ENCODE measurements at regions not wholly inside any gene's neighbourhood (a gene's known extent, or its start where the extent isn't known, plus 50 kb on each side); places are given as distances from the start of the nearest gene placed in this dataset.

DNA sequence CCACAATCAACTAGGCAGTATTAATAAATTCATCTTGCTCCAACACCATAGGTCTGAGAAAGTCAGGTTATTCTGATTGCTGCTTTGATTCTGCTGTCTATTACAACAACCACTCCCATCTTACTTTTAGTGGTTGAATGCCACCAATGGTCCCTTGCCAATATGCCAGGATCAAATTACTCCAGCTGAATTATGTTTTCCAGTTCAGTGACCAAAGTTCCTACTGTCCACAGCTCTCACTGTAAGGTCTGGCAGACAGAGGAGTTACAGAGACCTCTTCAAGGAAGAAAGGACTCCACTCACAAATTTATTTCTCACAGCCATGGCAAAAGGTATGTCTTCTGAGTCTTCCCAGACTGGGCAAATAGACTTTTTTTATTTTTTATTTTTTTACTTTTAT, 557.0 kb downstream of the HAO1 start:
- Histone ChIP-seq H3K79me2 (ENCODE audit: control insufficient read depth, insufficient read depth, low read length) (no peaks in the 10 kb centered on the region), H2AFZ (ENCODE audit: control insufficient read depth, low read length) (no peak overlapping the region), H3K9ac (ENCODE audit: control insufficient read depth, extremely low read depth, insufficient read depth, low read length) (no peak overlapping the region), H3K36me3 (ENCODE audit: control insufficient read depth in 2 of 2, extremely low read depth in 1 of 2, insufficient read depth in 2 of 2, low read length in 2 of 2) (no peaks in the 10 kb centered on the region), H4K20me1 (ENCODE audit: control insufficient read depth, extremely low read depth, insufficient read depth, low read length) (no peaks in the 10 kb centered on the region), H3K27me3 (ENCODE audit: control insufficient read depth, extremely low read depth, insufficient read depth, low read length) (no peaks in the 10 kb centered on the region), H3K9me3 (ENCODE audit: control insufficient read depth, low read depth, low read length) (no peaks in the 10 kb centered on the region), H3K4me2 (ENCODE audit: control insufficient read depth, extremely low read depth, insufficient read depth, low read depth, low read length) (no peak overlapping the region), H3K4me3 (ENCODE audit: control insufficient read depth in 2 of 3, extremely low read depth in 1 of 3, insufficient read depth in 2 of 3, low read depth in 1 of 3, low read length in 3 of 3) (no peak overlapping the region), H3K9me1 (ENCODE audit: control insufficient read depth, extremely low read depth, insufficient read depth, low read length) (no peaks in the 10 kb centered on the region), H3K27ac (ENCODE audit: control insufficient read depth, insufficient read depth, low read length) (no peak overlapping the region), H3K4me1 (ENCODE audit: control insufficient read depth, extremely low read depth, insufficient read depth, low read length) (peaks cover 4% of the 10 kb centered on the region)
- dilution Hi-C loops (cut with MboI; ENCODE audit: extremely low pct_ligation_motif_present, low sequenced_read_pairs) = no loop called here
- FAIRE-seq (no peak), DNase-seq (ENCODE audit: low read depth, low spot score) (no peak)
- TF ChIP-seq, protein P1, sequence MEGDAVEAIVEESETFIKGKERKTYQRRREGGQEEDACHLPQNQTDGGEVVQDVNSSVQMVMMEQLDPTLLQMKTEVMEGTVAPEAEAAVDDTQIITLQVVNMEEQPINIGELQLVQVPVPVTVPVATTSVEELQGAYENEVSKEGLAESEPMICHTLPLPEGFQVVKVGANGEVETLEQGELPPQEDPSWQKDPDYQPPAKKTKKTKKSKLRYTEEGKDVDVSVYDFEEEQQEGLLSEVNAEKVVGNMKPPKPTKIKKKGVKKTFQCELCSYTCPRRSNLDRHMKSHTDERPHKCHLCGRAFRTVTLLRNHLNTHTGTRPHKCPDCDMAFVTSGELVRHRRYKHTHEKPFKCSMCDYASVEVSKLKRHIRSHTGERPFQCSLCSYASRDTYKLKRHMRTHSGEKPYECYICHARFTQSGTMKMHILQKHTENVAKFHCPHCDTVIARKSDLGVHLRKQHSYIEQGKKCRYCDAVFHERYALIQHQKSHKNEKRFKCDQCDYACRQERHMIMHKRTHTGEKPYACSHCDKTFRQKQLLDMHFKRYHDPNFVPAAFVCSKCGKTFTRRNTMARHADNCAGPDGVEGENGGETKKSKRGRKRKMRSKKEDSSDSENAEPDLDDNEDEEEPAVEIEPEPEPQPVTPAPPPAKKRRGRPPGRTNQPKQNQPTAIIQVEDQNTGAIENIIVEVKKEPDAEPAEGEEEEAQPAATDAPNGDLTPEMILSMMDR (optimal IDR thresholded peaks at IDR 0.05 in 1 of 3, IDR thresholded peaks at IDR 0.05 in 1 of 3, conservative IDR thresholded peaks at IDR 0.05 in 1 of 3; ENCODE audit: extremely low read depth in 1 of 3, insufficient read depth in 2 of 3, low read length in 3 of 3) = no peak
- TF ChIP-seq EZH2 (IDR thresholded peaks at IDR 0.05; ENCODE audit: low read length) = no peak

DNA sequence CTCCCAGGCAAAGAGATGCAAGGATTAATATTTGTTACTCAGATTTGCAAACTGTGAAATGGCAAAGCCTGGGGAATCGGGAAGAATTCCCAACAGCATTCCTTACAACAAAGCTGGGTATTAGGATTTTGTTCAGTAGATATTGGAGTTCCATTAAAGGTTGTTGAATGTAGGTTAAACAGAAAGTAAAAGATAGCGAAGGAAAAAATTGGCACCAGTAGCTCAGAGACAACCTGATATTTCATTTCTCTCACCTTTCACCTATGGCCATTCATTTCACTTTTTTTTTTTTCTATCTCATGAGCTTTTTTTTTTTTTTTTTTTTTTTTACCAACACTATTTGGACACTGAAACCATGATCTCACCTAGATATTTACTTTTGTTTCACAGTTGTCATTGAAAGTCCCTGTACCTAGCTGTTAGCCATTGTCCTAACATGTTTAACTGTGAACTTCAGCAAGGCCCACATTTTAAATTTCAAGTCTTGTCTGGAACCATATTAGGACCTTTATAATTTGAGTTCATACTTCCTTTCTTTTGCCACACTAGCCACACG, 552.5 kb downstream of the HAO1 start:
- no peak for TF ChIP-seq EZH2 (IDR thresholded peaks at IDR 0.05; ENCODE audit: low read length)
- TF ChIP-seq, protein P1 (optimal IDR thresholded peaks at IDR 0.05 in 1 of 3, IDR thresholded peaks at IDR 0.05 in 1 of 3, conservative IDR thresholded peaks at IDR 0.05 in 1 of 3; ENCODE audit: extremely low read depth in 1 of 3, insufficient read depth in 2 of 3, low read length in 3 of 3) = no peak
- DNase-seq (ENCODE audit: low read depth, low spot score) (no peak), FAIRE-seq (no peak)
- H3K4me3 ChIP-seq (ENCODE audit: control insufficient read depth in 2 of 3, extremely low read depth in 1 of 3, insufficient read depth in 2 of 3, low read depth in 1 of 3, low read length in 3 of 3) = no peak overlapping the region
- no peaks in the 10 kb centered on the region for H4K20me1 ChIP-seq (ENCODE audit: control insufficient read depth, extremely low read depth, insufficient read depth, low read length)
- H3K4me1 ChIP-seq (ENCODE audit: control insufficient read depth, extremely low read depth, insufficient read depth, low read length) = no peaks in the 10 kb centered on the region
- H3K9me1 ChIP-seq (ENCODE audit: control insufficient read depth, extremely low read depth, insufficient read depth, low read length) = no peaks in the 10 kb centered on the region
- no peak overlapping the region for H3K9ac ChIP-seq (ENCODE audit: control insufficient read depth, extremely low read depth, insufficient read depth, low read length)
- H3K27me3 ChIP-seq (ENCODE audit: control insufficient read depth, extremely low read depth, insufficient read depth, low read length) = no peaks in the 10 kb centered on the region
- dilution Hi-C loops (cut with MboI; ENCODE audit: extremely low pct_ligation_motif_present, low sequenced_read_pairs) = no loop called here
- H3K36me3 ChIP-seq (ENCODE audit: control insufficient read depth in 2 of 2, extremely low read depth in 1 of 2, insufficient read depth in 2 of 2, low read length in 2 of 2) = no peaks in the 10 kb centered on the region
- no peaks in the 10 kb centered on the region for H3K9me3 ChIP-seq (ENCODE audit: control insufficient read depth, low read depth, low read length)
- no peaks in the 10 kb centered on the region for H3K79me2 ChIP-seq (ENCODE audit: control insufficient read depth, insufficient read depth, low read length)
- no peak overlapping the region for H3K27ac ChIP-seq (ENCODE audit: control insufficient read depth, insufficient read depth, low read length)
- H3K4me2 ChIP-seq (ENCODE audit: control insufficient read depth, extremely low read depth, insufficient read depth, low read depth, low read length) = no peak overlapping the region
- H2AFZ ChIP-seq (ENCODE audit: control insufficient read depth, low read length) = no peak overlapping the region

Measured in keratinocyte (primary cell).